A549 (cell line): ENCODE measurements at regions not wholly inside any gene's neighbourhood (a gene's known extent, or its start where the extent isn't known, plus 50 kb on each side); places are given as distances from the start of the nearest gene placed in this dataset.

Experiments
- CBX2 ChIP-seq: fragments of 200-600 bp; sonication (generic); IDR thresholded peaks from 2 replicates; pipeline ENCODE4 v1.6.1; 2016; ENCODE audit warnings: low read depth, mild to moderate bottlenecking, borderline replicate concordance
- EP300 ChIP-seq, 2 experiments: fragments of >200 bp; sonication (Bioruptor Twin); formaldehyde crosslinking; IDR thresholded peaks; 2 replicates in 1 of 2; 3 replicates in 1 of 2; pipeline ENCODE4 v1.6.1; 2016 to 2017
- GATA3 ChIP-seq: IDR thresholded peaks from 2 replicates; pipeline ENCODE4 v1.6.1; 2012; ENCODE audit warnings: borderline replicate concordance
- SMC3 ChIP-seq: fragments of >200 bp; sonication (Bioruptor Twin); formaldehyde crosslinking; IDR thresholded peaks from 3 replicates; pipeline ENCODE4 v1.6.1; 2018; ENCODE audit warnings: inconsistent platforms

DNA sequence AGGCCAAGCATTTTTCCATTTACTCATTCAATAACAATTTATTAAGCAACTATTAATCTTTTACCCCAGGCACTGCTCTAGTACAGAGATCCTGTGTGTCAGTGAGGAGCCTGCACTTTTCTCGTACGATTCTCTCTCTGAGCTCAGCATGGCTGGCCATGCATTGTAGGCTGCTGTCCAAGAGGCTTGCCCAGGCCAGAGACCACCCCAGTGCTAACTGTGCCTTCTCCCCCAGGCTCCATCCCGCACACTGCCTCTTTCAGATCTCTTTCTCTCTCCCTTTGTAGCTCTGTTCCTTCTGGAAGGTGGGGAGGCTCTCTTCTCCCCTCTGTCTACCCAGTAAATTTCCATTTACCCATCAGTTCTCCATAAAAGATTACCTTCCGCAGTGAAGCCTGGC is 101.0 kb upstream of the IKZF1 start:
- TF ChIP-seq EP300 (IDR thresholded peaks at IDR 0.05): no peak
- TF ChIP-seq SMC3: no peak
- no peak for TF ChIP-seq GATA3
- TF ChIP-seq CBX2: no peak
